ENCODE measurements at regions not wholly inside any gene's neighbourhood (a gene's known extent, or its start where the extent isn't known, plus 50 kb on each side); places are given as distances from the start of the nearest gene placed in this dataset.
A peak's percentile ranks its signal among the peaks of the same experiment; 100 is the strongest.
"Not testable (repeated sequence)": the region's sequence is repeated elsewhere in the genome, so short reads cannot be mapped to it uniquely, and the experiment has no call there.

DNA sequence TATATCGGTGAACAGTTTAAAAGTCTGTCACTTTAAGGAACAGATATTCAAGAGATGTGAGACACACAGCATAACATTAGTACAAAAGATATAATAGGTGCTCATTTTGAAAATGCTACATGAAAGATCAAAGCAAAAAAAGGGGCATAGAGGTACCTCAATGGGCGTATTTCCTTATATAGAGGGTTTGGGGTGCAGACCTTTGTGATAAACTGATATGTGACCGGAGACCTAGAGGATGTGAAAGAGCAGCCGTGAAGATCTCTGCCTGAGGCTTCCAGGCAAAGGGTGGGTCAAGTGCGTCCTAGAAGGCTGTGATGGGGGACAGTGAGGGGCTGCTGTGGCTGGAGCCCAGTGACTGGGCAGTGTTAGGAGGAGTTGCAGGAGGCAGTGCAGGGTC lies 551.4 kb downstream of the ETS1 start:
- no peaks in the 10 kb centered on the region for H3K27me3 ChIP-seq (replicated peaks; ENCODE audit: insufficient read depth)
- TF ChIP-seq, protein P1, sequence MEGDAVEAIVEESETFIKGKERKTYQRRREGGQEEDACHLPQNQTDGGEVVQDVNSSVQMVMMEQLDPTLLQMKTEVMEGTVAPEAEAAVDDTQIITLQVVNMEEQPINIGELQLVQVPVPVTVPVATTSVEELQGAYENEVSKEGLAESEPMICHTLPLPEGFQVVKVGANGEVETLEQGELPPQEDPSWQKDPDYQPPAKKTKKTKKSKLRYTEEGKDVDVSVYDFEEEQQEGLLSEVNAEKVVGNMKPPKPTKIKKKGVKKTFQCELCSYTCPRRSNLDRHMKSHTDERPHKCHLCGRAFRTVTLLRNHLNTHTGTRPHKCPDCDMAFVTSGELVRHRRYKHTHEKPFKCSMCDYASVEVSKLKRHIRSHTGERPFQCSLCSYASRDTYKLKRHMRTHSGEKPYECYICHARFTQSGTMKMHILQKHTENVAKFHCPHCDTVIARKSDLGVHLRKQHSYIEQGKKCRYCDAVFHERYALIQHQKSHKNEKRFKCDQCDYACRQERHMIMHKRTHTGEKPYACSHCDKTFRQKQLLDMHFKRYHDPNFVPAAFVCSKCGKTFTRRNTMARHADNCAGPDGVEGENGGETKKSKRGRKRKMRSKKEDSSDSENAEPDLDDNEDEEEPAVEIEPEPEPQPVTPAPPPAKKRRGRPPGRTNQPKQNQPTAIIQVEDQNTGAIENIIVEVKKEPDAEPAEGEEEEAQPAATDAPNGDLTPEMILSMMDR (IDR thresholded peaks at IDR 0.05): no peak
- no peaks in the 10 kb centered on the region for H3K36me3 ChIP-seq
- H3K27ac ChIP-seq: no peak overlapping the region
- H3K4me3 ChIP-seq: no peak overlapping the region
- DNase-seq (ENCODE audit: low spot score) (no peak), ATAC-seq (ENCODE audit: insufficient number of reproducible peaks, low FRiP score, low read depth) (no peak)
- no peaks in the 10 kb centered on the region for H3K9me3 ChIP-seq
- H3K4me1 ChIP-seq (ENCODE audit: control insufficient read depth in 1 of 2, low read depth in 2 of 2): peaks cover 0 to 5% of the 10 kb centered on the region in 2 donors

GRCh38 chr11:128031538-128032134 lies 555.7 kb downstream of the ETS1 start:
- not testable (repeated sequence) for H3K9me3 ChIP-seq; DNase-seq (ENCODE audit: low spot score); H3K4me3 ChIP-seq; H3K27ac ChIP-seq; H3K36me3 ChIP-seq; H3K27me3 ChIP-seq (replicated peaks; ENCODE audit: insufficient read depth)
- peaks cover 0 to 12% of the 10 kb centered on the region in 2 donors for H3K4me1 ChIP-seq (ENCODE audit: control insufficient read depth in 1 of 2, low read depth in 2 of 2)
- peak; percentile 61 for ATAC-seq (ENCODE audit: insufficient number of reproducible peaks, low FRiP score, low read depth)
- TF ChIP-seq, protein P1 (IDR thresholded peaks at IDR 0.05): peak; percentile 76

GRCh38 chr11:128029219-128029722 lies 558.1 kb downstream of the ETS1 start:
- no peak for DNase-seq (ENCODE audit: low spot score)
- ATAC-seq (ENCODE audit: insufficient number of reproducible peaks, low FRiP score, low read depth): no peak
- no peaks in the 10 kb centered on the region for H3K9me3 ChIP-seq
- H3K36me3 ChIP-seq: no peaks in the 10 kb centered on the region
- H3K27ac ChIP-seq: no peak overlapping the region
- TF ChIP-seq, protein P1 (IDR thresholded peaks at IDR 0.05): no peak
- no peak overlapping the region for H3K4me3 ChIP-seq
- no peaks in the 10 kb centered on the region for H3K27me3 ChIP-seq (replicated peaks; ENCODE audit: insufficient read depth)
- H3K4me1 ChIP-seq (ENCODE audit: control insufficient read depth in 1 of 2, low read depth in 2 of 2): peaks cover 0 to 18% of the 10 kb centered on the region in 2 donors

DNA sequence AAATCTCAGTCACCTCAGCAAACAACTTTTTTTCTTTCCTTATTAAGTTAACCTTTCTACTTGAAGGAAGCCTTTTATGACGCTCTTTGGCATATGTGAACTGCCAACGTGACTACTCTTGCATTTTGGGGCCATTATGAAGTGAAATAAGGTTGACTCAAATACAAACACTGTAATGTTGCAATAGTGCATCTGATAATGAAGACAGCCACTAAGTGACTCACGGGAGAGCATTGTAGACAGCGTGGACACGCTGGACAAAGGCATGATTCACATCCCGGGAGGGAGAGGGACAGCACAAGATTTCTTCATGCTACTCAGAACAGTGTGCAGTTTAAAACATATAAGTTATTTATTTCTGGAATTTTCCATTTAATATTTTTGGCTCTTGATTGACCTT lies 560.8 kb downstream of the ETS1 start:
- DNase-seq (ENCODE audit: low spot score) (peak; percentile 13), ATAC-seq (ENCODE audit: insufficient number of reproducible peaks, low FRiP score, low read depth) (no peak)
- no peaks in the 10 kb centered on the region for H3K9me3 ChIP-seq
- TF ChIP-seq, protein P1 (IDR thresholded peaks at IDR 0.05): no peak
- no peaks in the 10 kb centered on the region for H3K27me3 ChIP-seq (replicated peaks; ENCODE audit: insufficient read depth)
- no peaks in the 10 kb centered on the region for H3K36me3 ChIP-seq
- peaks cover 0 to 18% of the 10 kb centered on the region in 2 donors for H3K4me1 ChIP-seq (ENCODE audit: control insufficient read depth in 1 of 2, low read depth in 2 of 2)
- no peak overlapping the region for H3K27ac ChIP-seq
- no peak overlapping the region for H3K4me3 ChIP-seq

DNA sequence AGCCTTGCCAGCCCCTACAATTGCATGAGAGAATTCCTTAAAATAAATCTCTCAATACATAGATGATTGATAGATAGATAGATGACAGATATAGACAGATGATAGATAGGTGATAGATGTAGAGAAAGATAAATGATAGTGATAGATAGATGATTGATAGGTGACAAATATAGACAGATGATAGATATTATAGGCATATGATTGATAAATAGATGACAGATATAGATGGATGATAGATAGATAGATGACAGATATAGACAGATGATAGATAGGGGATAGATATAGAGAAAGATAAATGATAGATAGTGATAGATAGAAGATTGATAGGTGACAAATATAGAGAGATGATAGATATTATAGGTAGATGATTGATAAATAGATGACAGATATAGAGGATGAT lies 564.6 kb downstream of the ETS1 start:
- no peaks in the 10 kb centered on the region for H3K9me3 ChIP-seq
- no peak for ATAC-seq (ENCODE audit: insufficient number of reproducible peaks, low FRiP score, low read depth)

More for the DNA sequence above, 564.6 kb downstream of the ETS1 start:
- peaks cover 0 to 17% of the 10 kb centered on the region in 2 donors for H3K4me1 ChIP-seq (ENCODE audit: control insufficient read depth in 1 of 2, low read depth in 2 of 2)
- DNase-seq (ENCODE audit: low spot score): no peak
- H3K36me3 ChIP-seq: no peaks in the 10 kb centered on the region
- no peak overlapping the region for H3K4me3 ChIP-seq
- no peak overlapping the region for H3K27ac ChIP-seq
- TF ChIP-seq, protein P1 (IDR thresholded peaks at IDR 0.05): no peak
- H3K27me3 ChIP-seq (replicated peaks; ENCODE audit: insufficient read depth): no peaks in the 10 kb centered on the region
